ENCODE measurements at regions not wholly inside any gene's neighbourhood (a gene's known extent, or its start where the extent isn't known, plus 50 kb on each side); places are given as distances from the start of the nearest gene placed in this dataset.
A peak's percentile ranks its signal among the peaks of the same experiment; 100 is the strongest.

GRCh38 chr1:221187174-221187573 lies 307.9 kb downstream of the HLX start:
- 75 to 77% methylated on average over 1 of the region's 1 CpG for WGBS, 2 donors

GRCh38 chr1:221188458-221188857 lies 309.2 kb downstream of the HLX start:
- no peaks in the 10 kb centered on the region for H3K9me3 ChIP-seq
- no peaks in the 10 kb centered on the region for H3K36me3 ChIP-seq
- 58 to 71% methylated on average over 3 of the region's 3 CpGs for WGBS, 2 donors
- no peak overlapping the region for H3K4me3 ChIP-seq
- no peak for DNase-seq
- no peaks in the 10 kb centered on the region for H3K27me3 ChIP-seq
- TF ChIP-seq POLR2AphosphoS5 (IDR thresholded peaks at IDR 0.05) (peak in 1 of 2 donors; percentile 54), POLR2A (IDR thresholded peaks at IDR 0.05) (no peak), CTCF (IDR thresholded peaks at IDR 0.05) (no peak)
- no peak overlapping the region for H3K27ac ChIP-seq
- ATAC-seq (ENCODE audit: low FRiP score in 2 of 2): peak in 1 of 2 donors; percentile 24
- peaks cover 0 to 4% (median 0%) of the 10 kb centered on the region in 4 donors for H3K4me1 ChIP-seq

More at GRCh38 chr1:221187174-221187573, 307.9 kb downstream of the HLX start:
- Histone ChIP-seq H3K9me3 (no peaks in the 10 kb centered on the region), H3K27me3 (no peaks in the 10 kb centered on the region), H3K36me3 (no peaks in the 10 kb centered on the region), H3K4me3 (no peak overlapping the region), H3K27ac (no peak overlapping the region), H3K4me1 (peaks cover 0 to 4% (median 0%) of the 10 kb centered on the region in 4 donors)
- DNase-seq (no peak), ATAC-seq (ENCODE audit: low FRiP score in 2 of 2) (no peak)
- TF ChIP-seq POLR2A (IDR thresholded peaks at IDR 0.05): no peak
- no peak for TF ChIP-seq POLR2AphosphoS5 (IDR thresholded peaks at IDR 0.05)
- no peak for TF ChIP-seq CTCF (IDR thresholded peaks at IDR 0.05)
- TF ChIP-seq EP300 (IDR thresholded peaks at IDR 0.05): no peak

GRCh38 chr1:221190249-221190648 lies 311.0 kb downstream of the HLX start:
- DNase-seq (no peak), ATAC-seq (ENCODE audit: low FRiP score in 2 of 2) (no peak)
- H3K9me3 ChIP-seq: no peaks in the 10 kb centered on the region
- TF ChIP-seq EP300 (IDR thresholded peaks at IDR 0.05): no peak
- no peak for TF ChIP-seq POLR2A (IDR thresholded peaks at IDR 0.05)
- H3K36me3 ChIP-seq: no peaks in the 10 kb centered on the region
- no peak overlapping the region for H3K4me3 ChIP-seq
- no peak overlapping the region for H3K27ac ChIP-seq
- H3K4me1 ChIP-seq: peaks cover 0 to 4% (median 0%) of the 10 kb centered on the region in 4 donors
- H3K27me3 ChIP-seq: no peaks in the 10 kb centered on the region
- 73 to 81% methylated on average over 2 of the region's 2 CpGs for WGBS, 2 donors

GRCh38 chr1:221192055-221192454 lies 312.8 kb downstream of the HLX start:
- Histone ChIP-seq H3K36me3 (no peaks in the 10 kb centered on the region), H3K27ac (no peak overlapping the region), H3K4me3 (no peak overlapping the region), H3K9me3 (peaks cover 0 to 5% (median under 1%) of the 10 kb centered on the region in 4 donors), H3K4me1 (peaks cover 0 to 4% (median 0%) of the 10 kb centered on the region in 4 donors), H3K27me3 (no peaks in the 10 kb centered on the region)
- ATAC-seq (ENCODE audit: low FRiP score in 2 of 2) (no peak), DNase-seq (no peak)
- TF ChIP-seq POLR2A (IDR thresholded peaks at IDR 0.05) (no peak), CTCF (IDR thresholded peaks at IDR 0.05) (no peak), POLR2AphosphoS5 (IDR thresholded peaks at IDR 0.05) (no peak), EP300 (IDR thresholded peaks at IDR 0.05) (no peak)
- 60 to 77% methylated on average over 1 of the region's 1 CpG for WGBS, 2 donors

- H3K27me3 ChIP-seq: no peaks in the 10 kb centered on the region
- H3K4me3 ChIP-seq: no peak overlapping the region
- H3K9me3 ChIP-seq: peaks cover 0 to 5% (median 1%) of the 10 kb centered on the region in 4 donors
- H3K4me1 ChIP-seq: peaks cover 0 to 9% (median 3%) of the 10 kb centered on the region in 4 donors
- ATAC-seq (ENCODE audit: low FRiP score in 2 of 2) (no peak), DNase-seq (no peak)
- no peaks in the 10 kb centered on the region for H3K36me3 ChIP-seq
- TF ChIP-seq POLR2AphosphoS5 (IDR thresholded peaks at IDR 0.05) (no peak), POLR2A (IDR thresholded peaks at IDR 0.05) (no peak), CTCF (IDR thresholded peaks at IDR 0.05) (no peak), EP300 (IDR thresholded peaks at IDR 0.05) (no peak)
- H3K27ac ChIP-seq: no peak overlapping the region
Measured at GRCh38 chr1:221200464-221200863, 321.2 kb downstream of the HLX start.

Data from upper lobe of left lung (tissue), 6 donors.